ENCODE measurements at regions not wholly inside any gene's neighbourhood (a gene's known extent, or its start where the extent isn't known, plus 50 kb on each side); places are given as distances from the start of the nearest gene placed in this dataset.

GRCh38 chr4:104418286-104418685, 76.4 kb downstream of the CXXC4 start:
- no peak overlapping the region for H3K4me3 ChIP-seq
- DNase-seq = no peak
- intact Hi-C loops (cut with DNase I; ENCODE audit: low total_unique reads) = no loop called here
- H3K27ac ChIP-seq = peak overlapping the region in 2 of 4 donors; percentile 80 to 81
- no peak for TF ChIP-seq CTCF (IDR thresholded peaks at IDR 0.05)
- in situ Hi-C loops (cut with MboI; ENCODE audit: low pct_ligation_motif_present in 1 of 4, low pct_unique_long_range_greater_than_20kb in 1 of 4, low sequenced_read_pairs in 3 of 4) = no loop called here
- peaks cover 0 to 21% (median 7%) of the 10 kb centered on the region in 4 donors for H3K4me1 ChIP-seq
- H3K27me3 ChIP-seq = no peaks in the 10 kb centered on the region
- H3K36me3 ChIP-seq = no peaks in the 10 kb centered on the region
- 53 to 56% methylated on average over 2 of the region's 2 CpGs for WGBS, 2 donors (ENCODE audit: low coverage in 1 of 2)
- H3K9me3 ChIP-seq = no peaks in the 10 kb centered on the region

GRCh38 chr4:104417357-104417882, 77.3 kb downstream of the CXXC4 start:
- intact Hi-C loops (cut with DNase I; ENCODE audit: low total_unique reads) (no loop called here), in situ Hi-C loops (cut with MboI; ENCODE audit: low pct_ligation_motif_present in 1 of 4, low pct_unique_long_range_greater_than_20kb in 1 of 4, low sequenced_read_pairs in 3 of 4) (no loop called here)
- H3K27me3 ChIP-seq = no peaks in the 10 kb centered on the region
- no peak overlapping the region for H3K4me3 ChIP-seq
- DNase-seq = no peak
- peak overlapping the region; percentile 73 to 81 (median 77) for H3K27ac ChIP-seq
- no peak for TF ChIP-seq EP300 (IDR thresholded peaks at IDR 0.05; ENCODE audit: low read depth)
- no peak for TF ChIP-seq CTCF (IDR thresholded peaks at IDR 0.05)
- no peak for TF ChIP-seq POLR2AphosphoS5 (IDR thresholded peaks at IDR 0.05)
- TF ChIP-seq POLR2A (IDR thresholded peaks at IDR 0.05) = no peak
- no peaks in the 10 kb centered on the region for H3K9me3 ChIP-seq
- WGBS, 2 donors (ENCODE audit: low coverage in 1 of 2) = 57 to 60% methylated on average over 3 of the region's 3 CpGs
- no peaks in the 10 kb centered on the region for H3K36me3 ChIP-seq
- peaks cover 0 to 21% (median 7%) of the 10 kb centered on the region in 4 donors for H3K4me1 ChIP-seq

GRCh38 chr4:104416725-104417356, 77.9 kb downstream of the CXXC4 start:
- intact Hi-C loops (cut with DNase I; ENCODE audit: low total_unique reads) (no loop called here), in situ Hi-C loops (cut with MboI; ENCODE audit: low pct_ligation_motif_present in 1 of 4, low pct_unique_long_range_greater_than_20kb in 1 of 4, low sequenced_read_pairs in 3 of 4) (no loop called here)
- no peaks in the 10 kb centered on the region for H3K9me3 ChIP-seq
- peak overlapping the region; percentile 73 to 81 (median 77) for H3K27ac ChIP-seq
- H3K27me3 ChIP-seq = no peaks in the 10 kb centered on the region
- no peak for TF ChIP-seq EP300 (IDR thresholded peaks at IDR 0.05; ENCODE audit: low read depth)
- peak in 1 of 3 donors; percentile 50 for TF ChIP-seq POLR2AphosphoS5 (IDR thresholded peaks at IDR 0.05)
- no peaks in the 10 kb centered on the region for H3K36me3 ChIP-seq
- no peak overlapping the region for H3K4me3 ChIP-seq
- peaks cover 0 to 21% (median 7%) of the 10 kb centered on the region in 4 donors for H3K4me1 ChIP-seq
- peak; percentile 29 for DNase-seq

- H3K27me3 ChIP-seq = no peaks in the 10 kb centered on the region
- in situ Hi-C loops (cut with MboI; ENCODE audit: low pct_ligation_motif_present in 1 of 4, low pct_unique_long_range_greater_than_20kb in 1 of 4, low sequenced_read_pairs in 3 of 4) (no loop called here), intact Hi-C loops (cut with DNase I; ENCODE audit: low total_unique reads) (no loop called here)
- DNase-seq = no peak
- no peak overlapping the region for H3K4me3 ChIP-seq
- H3K36me3 ChIP-seq = no peaks in the 10 kb centered on the region
- TF ChIP-seq CTCF (IDR thresholded peaks at IDR 0.05) (no peak), POLR2AphosphoS5 (IDR thresholded peaks at IDR 0.05) (no peak), POLR2A (IDR thresholded peaks at IDR 0.05) (no peak), EP300 (IDR thresholded peaks at IDR 0.05; ENCODE audit: low read depth) (no peak)
- H3K4me1 ChIP-seq = peaks cover 0 to 21% (median 7%) of the 10 kb centered on the region in 4 donors
- no peak overlapping the region for H3K27ac ChIP-seq
- H3K9me3 ChIP-seq = no peaks in the 10 kb centered on the region
Observed at GRCh38 chr4:104413487-104413886, 81.2 kb downstream of the CXXC4 start.

- intact Hi-C loops (cut with DNase I; ENCODE audit: low total_unique reads) = no loop called here
- H3K4me3 ChIP-seq = no peak overlapping the region
- H3K4me1 ChIP-seq = peaks cover 0 to 13% (median 6%) of the 10 kb centered on the region in 4 donors
- TF ChIP-seq CTCF (IDR thresholded peaks at IDR 0.05) (no peak), POLR2AphosphoS5 (IDR thresholded peaks at IDR 0.05) (no peak)
- no peaks in the 10 kb centered on the region for H3K27me3 ChIP-seq
- H3K9me3 ChIP-seq = no peaks in the 10 kb centered on the region
- H3K36me3 ChIP-seq = no peaks in the 10 kb centered on the region
- DNase-seq = no peak
- H3K27ac ChIP-seq = no peak overlapping the region
- in situ Hi-C loops (cut with MboI; ENCODE audit: low pct_ligation_motif_present in 1 of 4, low pct_unique_long_range_greater_than_20kb in 1 of 4, low sequenced_read_pairs in 3 of 4) = no loop called here
Observed at GRCh38 chr4:104412344-104412743, 82.3 kb downstream of the CXXC4 start.

All from transverse colon (tissue), 4 donors.